Smooth muscle cell (in vitro differentiated cells): ENCODE measurements at regions not wholly inside any gene's neighbourhood (a gene's known extent, or its start where the extent isn't known, plus 50 kb on each side); places are given as distances from the start of the nearest gene placed in this dataset.
A peak's percentile ranks its signal among the peaks of the same experiment; 100 is the strongest.

ENCODE experiments used
- DNase-seq: peaks from one replicate; lab custom pipeline; 2025; ENCODE audit not compliant: unreplicated experiment; lab: John Stamatoyannopoulos, UW
- H2AFZ ChIP-seq: fragments of 200-600 bp; sonication (generic); 2 replicates; pipeline ENCODE4 v1.6.0; 2016; ENCODE audit warnings: antibody characterized with exemption, low read depth, mild to moderate bottlenecking
- H3F3A ChIP-seq: fragments of 200-600 bp; sonication (generic); 2 replicates; pipeline ENCODE4 v1.6.0; 2017; ENCODE audit warnings: antibody characterized with exemption, low read depth
- H3K27ac ChIP-seq: fragments of 200-600 bp; sonication (generic); 2 replicates; pipeline ENCODE4 v1.5.1; 2016; ENCODE audit warnings: low read depth, mild to moderate bottlenecking
- H3K27me3 ChIP-seq: fragments of 200-600 bp; sonication (generic); 2 replicates; pipeline ENCODE4 v1.6.1; 2016; ENCODE audit warnings: low read depth, mild to moderate bottlenecking
- H3K36me3 ChIP-seq: fragments of 200-600 bp; sonication (generic); 2 replicates; pipeline ENCODE4 v1.5.1; 2016; ENCODE audit warnings: low read depth
- H3K4me1 ChIP-seq: fragments of 200-600 bp; sonication (generic); 2 replicates; pipeline ENCODE4 v1.5.1; 2016; ENCODE audit warnings: low read depth
- H3K4me2 ChIP-seq: fragments of 200-600 bp; sonication (generic); 2 replicates; pipeline ENCODE4 v1.6.0; 2016; ENCODE audit warnings: mild to moderate bottlenecking
- H3K4me3 ChIP-seq: fragments of 200-600 bp; sonication (generic); 2 replicates; pipeline ENCODE4 v1.5.1; 2016; ENCODE audit warnings: mild to moderate bottlenecking
- H3K79me2 ChIP-seq: fragments of 200-600 bp; sonication (generic); 2 replicates; pipeline ENCODE4 v1.6.0; 2016; ENCODE audit warnings: low read depth, mild to moderate bottlenecking
- H3K9ac ChIP-seq: fragments of 200-600 bp; sonication (generic); 2 replicates; pipeline ENCODE4 v1.6.0; 2016; ENCODE audit warnings: low read depth
- H3K9me3 ChIP-seq: fragments of 200-600 bp; sonication (generic); replicated peaks from 2 replicates; pipeline ENCODE4 v1.5.1; 2016; ENCODE audit warnings: low read depth
- H4K20me1 ChIP-seq: fragments of 200-600 bp; sonication (generic); 2 replicates; pipeline ENCODE4 v1.6.0; 2016; ENCODE audit warnings: low read depth
- WGBS: methylation state at CpG from one replicate; pipeline ENCODE4 v1.1.7; 2016; ENCODE audit warnings: low lambda C conversion rate; 5-methylcytosine and 5-hydroxymethylcytosine counted together
- TF ChIP-seq, protein P1 (sequence below): fragments of 200-600 bp; sonication (generic); IDR thresholded peaks from 2 replicates; pipeline ENCODE4 v1.5.1; 2017; ENCODE audit warnings: borderline replicate concordance, mild to moderate bottlenecking, antibody characterized with exemption; ENCODE audit not compliant: insufficient read depth, poor library complexity, severe bottlenecking

GRCh38 chr6:113513086-113513485 is 344.1 kb upstream of the MARCKS start:
- Histone ChIP-seq H3K4me3 (no peak overlapping the region), H3K4me1 (no peaks in the 10 kb centered on the region), H3K9ac (no peak overlapping the region), H2AFZ (no peak overlapping the region), H4K20me1 (no peaks in the 10 kb centered on the region), H3K9me3 (no peaks in the 10 kb centered on the region), H3K79me2 (no peaks in the 10 kb centered on the region), H3K27ac (no peak overlapping the region), H3K27me3 (no peaks in the 10 kb centered on the region), H3K36me3 (no peaks in the 10 kb centered on the region), H3F3A (no peaks in the 10 kb centered on the region), H3K4me2 (no peak overlapping the region)
- DNase-seq, result no peak
- WGBS, result 93% methylated on average over 4 of the region's 4 CpGs
- TF ChIP-seq, protein P1, sequence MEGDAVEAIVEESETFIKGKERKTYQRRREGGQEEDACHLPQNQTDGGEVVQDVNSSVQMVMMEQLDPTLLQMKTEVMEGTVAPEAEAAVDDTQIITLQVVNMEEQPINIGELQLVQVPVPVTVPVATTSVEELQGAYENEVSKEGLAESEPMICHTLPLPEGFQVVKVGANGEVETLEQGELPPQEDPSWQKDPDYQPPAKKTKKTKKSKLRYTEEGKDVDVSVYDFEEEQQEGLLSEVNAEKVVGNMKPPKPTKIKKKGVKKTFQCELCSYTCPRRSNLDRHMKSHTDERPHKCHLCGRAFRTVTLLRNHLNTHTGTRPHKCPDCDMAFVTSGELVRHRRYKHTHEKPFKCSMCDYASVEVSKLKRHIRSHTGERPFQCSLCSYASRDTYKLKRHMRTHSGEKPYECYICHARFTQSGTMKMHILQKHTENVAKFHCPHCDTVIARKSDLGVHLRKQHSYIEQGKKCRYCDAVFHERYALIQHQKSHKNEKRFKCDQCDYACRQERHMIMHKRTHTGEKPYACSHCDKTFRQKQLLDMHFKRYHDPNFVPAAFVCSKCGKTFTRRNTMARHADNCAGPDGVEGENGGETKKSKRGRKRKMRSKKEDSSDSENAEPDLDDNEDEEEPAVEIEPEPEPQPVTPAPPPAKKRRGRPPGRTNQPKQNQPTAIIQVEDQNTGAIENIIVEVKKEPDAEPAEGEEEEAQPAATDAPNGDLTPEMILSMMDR, result no peak

GRCh38 chr6:113522376-113522775 is 334.8 kb upstream of the MARCKS start:
- H3K4me1 ChIP-seq, result no peaks in the 10 kb centered on the region
- WGBS, result 70% methylated on average over 1 of the region's 1 CpG
- H3K4me2 ChIP-seq, result no peak overlapping the region
- H2AFZ ChIP-seq, result no peak overlapping the region
- no peaks in the 10 kb centered on the region for H3F3A ChIP-seq
- no peak for DNase-seq
- no peak overlapping the region for H3K27ac ChIP-seq
- H3K4me3 ChIP-seq, result no peak overlapping the region
- no peaks in the 10 kb centered on the region for H3K79me2 ChIP-seq
- TF ChIP-seq, protein P1, result no peak
- no peaks in the 10 kb centered on the region for H4K20me1 ChIP-seq
- no peak overlapping the region for H3K9ac ChIP-seq
- no peaks in the 10 kb centered on the region for H3K27me3 ChIP-seq
- H3K9me3 ChIP-seq, result no peaks in the 10 kb centered on the region
- no peaks in the 10 kb centered on the region for H3K36me3 ChIP-seq

- H2AFZ ChIP-seq, result no peak overlapping the region
- no peaks in the 10 kb centered on the region for H4K20me1 ChIP-seq
- no peaks in the 10 kb centered on the region for H3K79me2 ChIP-seq
- no peak overlapping the region for H3K4me3 ChIP-seq
- no peaks in the 10 kb centered on the region for H3F3A ChIP-seq
- H3K4me1 ChIP-seq, result no peaks in the 10 kb centered on the region
- 56% methylated on average over 1 of the region's 1 CpG for WGBS
- H3K27ac ChIP-seq, result no peak overlapping the region
- no peak for DNase-seq
- no peaks in the 10 kb centered on the region for H3K9me3 ChIP-seq
- H3K36me3 ChIP-seq, result no peaks in the 10 kb centered on the region
- H3K4me2 ChIP-seq, result no peak overlapping the region
- no peak overlapping the region for H3K9ac ChIP-seq
- H3K27me3 ChIP-seq, result no peaks in the 10 kb centered on the region
- TF ChIP-seq, protein P1, result no peak
These were observed 332.3 kb upstream of the MARCKS start for GRCh38 chr6:113524826-113525225.

DNA sequence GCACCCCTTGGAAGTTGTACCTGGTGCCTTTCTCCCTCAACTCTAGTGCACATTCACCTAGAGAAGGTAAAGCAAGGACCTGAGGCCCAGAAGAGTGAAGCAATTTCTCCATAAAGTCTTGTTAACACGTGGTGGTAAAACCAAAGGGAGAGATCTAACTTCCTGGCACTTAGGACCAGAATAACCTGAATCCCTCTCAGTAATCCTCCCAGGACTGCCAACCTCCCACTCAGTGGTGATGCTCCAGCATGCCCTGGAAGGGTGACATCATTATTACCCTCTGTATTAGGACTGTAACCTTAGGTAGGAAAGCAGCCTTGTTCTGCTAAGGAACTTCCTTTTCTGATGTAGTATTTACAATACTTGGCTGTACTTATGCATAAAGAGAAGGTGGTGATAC is 330.6 kb upstream of the MARCKS start:
- H3K79me2 ChIP-seq, result no peaks in the 10 kb centered on the region
- H3K4me1 ChIP-seq, result no peaks in the 10 kb centered on the region
- H3K27ac ChIP-seq, result peak overlapping the region; percentile 4
- no peaks in the 10 kb centered on the region for H3F3A ChIP-seq
- no peak overlapping the region for H2AFZ ChIP-seq
- no peaks in the 10 kb centered on the region for H3K27me3 ChIP-seq
- TF ChIP-seq, protein P1, result no peak
- no peak overlapping the region for H3K4me3 ChIP-seq
- no peak overlapping the region for H3K9ac ChIP-seq
- no peaks in the 10 kb centered on the region for H4K20me1 ChIP-seq
- WGBS, result 40% methylated on average over 1 of the region's 1 CpG
- H3K9me3 ChIP-seq, result no peaks in the 10 kb centered on the region
- no peak for DNase-seq
- no peaks in the 10 kb centered on the region for H3K36me3 ChIP-seq
- no peak overlapping the region for H3K4me2 ChIP-seq
